GDM1 (cell line): ENCODE measurements at regions not wholly inside any gene's neighbourhood (a gene's known extent, or its start where the extent isn't known, plus 50 kb on each side); places are given as distances from the start of the nearest gene placed in this dataset.
"Not testable (repeated sequence)": the region's sequence is repeated elsewhere in the genome, so short reads cannot be mapped to it uniquely, and the experiment has no call there.

Experiments
- DNase-seq: peaks from one replicate; lab custom pipeline; 2025; lab: John Stamatoyannopoulos, UW

GRCh38 chr18:10085416-10085815, 171.6 kb downstream of the VAPA start:
- no peak for DNase-seq

DNA sequence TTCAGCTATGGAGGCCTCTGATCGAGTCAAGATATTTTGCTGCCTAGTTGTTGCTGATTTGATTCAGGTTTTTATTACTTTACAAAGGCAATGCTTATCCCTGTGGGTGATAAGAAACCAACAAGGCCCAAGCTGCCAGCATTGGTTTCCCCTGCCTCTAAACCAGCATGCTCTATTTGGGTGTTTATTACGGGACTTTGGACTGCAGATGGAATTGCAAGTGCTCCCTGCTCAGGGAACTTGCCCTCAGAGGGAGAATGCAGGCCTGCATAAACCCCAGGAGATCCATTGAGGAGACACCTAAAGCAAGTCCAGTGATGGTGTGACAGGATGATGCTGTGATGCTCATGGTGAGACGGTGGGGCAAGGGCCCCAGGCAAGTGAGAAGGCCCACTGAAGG, 172.1 kb downstream of the VAPA start:
- no peak for DNase-seq

DNA sequence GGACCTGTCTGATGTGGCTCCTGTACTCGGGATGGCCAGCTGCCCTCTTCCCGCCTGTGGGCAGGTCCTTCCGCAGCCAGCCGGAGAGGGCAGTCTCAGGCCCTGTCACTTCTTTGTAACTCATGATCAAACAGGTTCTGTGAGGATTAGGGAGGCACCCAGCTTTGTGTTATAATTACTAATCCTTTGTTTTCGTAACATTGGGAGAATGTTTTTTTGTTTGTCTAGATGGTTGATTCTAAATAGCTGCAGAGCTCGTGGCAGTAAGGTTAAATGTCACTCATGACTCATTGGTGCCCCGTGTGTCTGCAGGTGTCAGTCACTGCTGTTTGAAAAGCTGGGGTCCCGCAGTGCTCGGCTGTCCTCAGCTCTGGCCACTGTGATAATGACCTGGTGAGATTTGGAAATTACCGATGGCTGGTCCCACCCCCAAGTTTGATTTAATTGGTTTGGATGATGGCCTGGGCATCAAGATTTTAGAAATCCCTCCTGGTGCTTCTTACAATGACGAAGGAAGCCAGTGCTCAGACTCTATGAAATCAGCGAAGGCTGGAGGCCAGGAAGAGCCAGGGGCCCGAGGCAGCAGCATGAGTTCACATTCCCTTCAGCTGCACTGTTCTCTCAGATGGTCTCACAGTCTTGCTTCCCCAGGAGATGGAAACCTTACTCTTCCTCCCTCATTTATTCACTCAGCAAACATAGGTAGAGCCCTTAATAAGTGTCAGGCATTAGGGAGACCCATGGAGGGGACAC, 172.8 kb downstream of the VAPA start:
- DNase-seq: no peak

GRCh38 chr18:10088734-10089133, 174.9 kb downstream of the VAPA start:
- no peak for DNase-seq

- DNase-seq: no peak
These were observed 176.1 kb downstream of the VAPA start for GRCh38 chr18:10089881-10090280.

DNA sequence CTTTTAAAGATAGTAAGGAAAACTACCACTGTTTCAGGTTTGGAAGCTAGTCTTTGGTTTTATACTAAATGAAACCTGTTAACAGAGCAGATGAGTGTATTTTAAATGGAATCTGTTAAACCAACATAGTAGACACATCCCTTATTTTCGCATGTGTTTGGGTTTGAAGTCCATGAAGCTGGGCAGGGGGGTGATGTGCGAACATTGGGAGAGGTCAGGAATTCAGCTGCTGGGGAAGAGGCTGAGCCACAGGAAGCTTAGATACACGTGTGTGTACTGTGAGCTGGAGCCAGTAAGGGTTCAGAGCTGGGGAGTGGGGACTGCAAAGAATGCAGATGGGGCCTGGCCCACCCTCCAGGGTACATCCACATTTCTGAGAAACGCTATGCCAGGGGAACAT, 176.9 kb downstream of the VAPA start:
- DNase-seq: no peak

- DNase-seq: no peak
These were observed 179.6 kb downstream of the VAPA start for GRCh38 chr18:10093445-10093844.

- DNase-seq: no peak
These were observed 180.3 kb downstream of the VAPA start for GRCh38 chr18:10094154-10094553.

DNA sequence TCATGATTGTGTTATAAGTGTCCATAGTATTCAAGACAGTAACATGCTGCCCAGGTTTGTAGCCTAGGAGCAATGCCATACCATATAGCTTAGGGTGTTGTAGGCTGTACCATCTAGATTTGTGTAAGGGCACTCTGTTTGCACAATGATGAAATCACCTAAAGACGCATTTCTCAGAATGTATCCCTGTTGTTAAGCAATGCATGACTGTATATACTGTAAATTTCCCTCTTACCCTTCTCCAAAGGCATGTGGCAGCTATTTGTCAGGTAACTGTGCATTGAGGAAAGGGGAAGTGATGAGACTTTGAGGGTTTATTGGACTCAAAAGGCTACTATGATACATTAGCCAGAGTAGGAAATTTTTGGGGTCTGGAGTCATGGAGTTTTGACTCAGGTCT, 180.8 kb downstream of the VAPA start:
- no peak for DNase-seq

GRCh38 chr18:10095356-10095755, 181.5 kb downstream of the VAPA start:
- DNase-seq: no peak

GRCh38 chr18:10099539-10100140, 185.8 kb downstream of the VAPA start:
- DNase-seq: no peak

DNA sequence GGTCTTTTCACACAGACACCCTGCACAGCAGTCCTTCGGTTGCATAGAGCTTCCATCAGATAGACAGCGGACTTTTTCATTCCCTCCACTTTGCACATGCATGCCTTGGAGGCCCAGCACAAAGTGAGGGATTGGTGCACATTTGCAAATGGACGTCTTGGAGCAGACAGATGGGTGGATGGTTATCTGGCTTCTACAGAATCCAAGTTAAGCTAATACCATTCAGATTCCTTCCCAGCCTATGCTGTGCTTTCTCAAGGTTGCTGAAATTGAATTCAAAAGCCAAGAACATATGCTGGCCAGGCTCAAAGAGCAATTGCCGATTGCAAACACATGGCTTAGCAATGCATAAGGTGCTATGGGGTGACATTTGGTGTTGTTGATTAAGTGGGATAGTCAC, 186.4 kb downstream of the VAPA start:
- no peak for DNase-seq

GRCh38 chr18:10100941-10101701, 187.3 kb downstream of the VAPA start:
- DNase-seq: no peak

- no peak for DNase-seq
These were observed 187.9 kb downstream of the VAPA start for GRCh38 chr18:10101729-10102128.

DNA sequence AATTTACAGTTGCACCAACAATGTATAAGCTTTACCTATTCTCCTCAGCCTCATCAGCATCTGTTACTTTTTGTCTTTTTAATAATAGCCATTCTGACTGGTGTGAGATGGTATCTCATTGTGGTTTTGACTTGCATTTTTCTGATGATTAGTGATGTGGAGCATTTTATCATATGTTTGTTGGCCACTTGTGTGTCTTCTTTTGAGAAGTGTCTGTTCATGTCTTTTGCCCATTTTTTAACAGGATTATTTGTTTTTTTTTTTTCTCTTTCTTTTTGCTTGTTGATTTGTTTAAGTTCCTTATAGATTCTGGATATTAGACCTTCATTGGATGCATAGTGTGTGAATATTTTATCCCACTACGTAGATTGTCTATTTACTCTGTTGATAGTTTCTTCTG, 191.3 kb downstream of the VAPA start:
- not testable (repeated sequence) for DNase-seq

DNA sequence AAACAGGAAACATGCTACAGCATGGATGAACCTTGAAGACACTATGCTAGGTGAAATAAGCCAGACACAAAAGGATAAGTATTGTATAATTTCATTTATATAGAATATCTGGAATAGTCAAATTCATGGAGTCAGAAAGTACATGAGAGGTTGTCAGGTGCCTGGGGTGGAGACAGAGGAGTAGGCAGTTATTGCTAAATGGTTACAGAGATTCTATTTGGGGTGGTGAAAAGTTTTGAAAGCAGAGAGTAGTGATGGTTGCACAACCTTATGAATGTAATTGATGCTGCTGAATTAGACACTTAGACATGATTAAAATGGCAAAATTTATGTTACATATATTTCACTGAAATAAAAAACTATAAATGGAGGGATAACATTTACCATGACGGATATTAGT, 197.4 kb downstream of the VAPA start:
- DNase-seq: no peak

DNA sequence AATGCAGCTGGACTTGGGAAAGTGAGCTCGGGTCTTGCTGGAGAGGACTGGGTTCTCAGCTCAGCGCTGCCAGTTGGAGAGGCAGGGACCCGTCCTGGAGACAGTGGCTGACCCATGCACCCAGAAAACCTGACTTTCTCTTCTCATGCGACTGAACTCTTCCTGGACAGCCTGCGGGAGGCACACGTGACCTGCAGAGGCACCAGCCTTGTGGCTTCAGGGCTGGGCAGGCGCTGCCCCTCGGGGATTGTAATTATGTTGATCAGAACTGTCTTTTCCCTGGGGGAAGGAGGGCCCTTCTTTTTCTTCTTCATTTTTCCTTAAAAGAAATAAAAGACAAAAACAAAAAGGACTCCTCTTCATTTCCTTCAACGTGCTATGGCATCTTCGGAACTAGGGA, 198.1 kb downstream of the VAPA start:
- no peak for DNase-seq

GRCh38 chr18:10113121-10114022, 199.6 kb downstream of the VAPA start:
- DNase-seq: no peak

GRCh38 chr18:10114717-10115463, 201.1 kb downstream of the VAPA start:
- DNase-seq: no peak

DNA sequence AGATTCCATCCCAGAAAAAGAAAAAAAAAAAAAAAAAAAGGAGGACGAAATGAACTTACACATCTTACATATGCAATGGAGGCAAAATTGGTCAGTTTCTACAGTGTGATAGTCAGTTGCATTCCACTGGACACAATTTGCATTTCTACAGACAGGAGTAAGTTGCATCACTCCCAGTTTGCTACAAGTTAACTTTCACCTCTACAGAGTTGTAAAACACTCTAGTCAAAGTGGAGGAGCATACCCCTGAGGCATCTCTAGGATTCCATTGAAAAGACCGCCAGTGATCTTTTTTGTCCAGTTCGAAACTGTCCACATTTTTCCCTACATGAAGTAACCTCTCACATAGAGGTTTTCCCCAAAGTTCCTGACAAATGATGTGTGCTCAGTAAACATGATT, 202.8 kb downstream of the VAPA start:
- no peak for DNase-seq

- no peak for DNase-seq
These were observed 205.7 kb downstream of the VAPA start for GRCh38 chr18:10119528-10119927.
